Central memory CD8-positive, alpha-beta T cell (primary cell): ENCODE measurements at regions not wholly inside any gene's neighbourhood (a gene's known extent, or its start where the extent isn't known, plus 50 kb on each side); places are given as distances from the start of the nearest gene placed in this dataset.
A peak's percentile ranks its signal among the peaks of the same experiment; 100 is the strongest.

Source experiments
- ATAC-seq: fragments of 150-1000 bp; cut with Tn5 transposase; replicated peaks from 2 replicates; pipeline ENCODE4 v1.10.0; 2022; ENCODE audit warnings: mild to moderate bottlenecking, moderate FRiP score, moderate number of reproducible peaks; ENCODE audit not compliant: poor library complexity, severe bottlenecking; ENCODE audit errors: extremely low read depth
- DNase-seq, 2 donors: peaks; one replicate each; pipeline ENCODE4 v3.0.0; 2021; ENCODE audit warnings: low spot score in 2 of 2
- H3K27ac Mint-ChIP-seq: one replicate; pipeline ENCODE4 v1.8.0; 2022; ENCODE audit warnings: low read depth, mild to moderate bottlenecking, moderate library complexity, mixed read lengths
- H3K27me3 Mint-ChIP-seq: one replicate; pipeline ENCODE4 v1.8.0; 2022; ENCODE audit warnings: mixed read lengths
- H3K36me3 Mint-ChIP-seq: one replicate; pipeline ENCODE4 v1.8.0; 2022; ENCODE audit warnings: mild to moderate bottlenecking, moderate library complexity, mixed read lengths; ENCODE audit not compliant: insufficient read depth
- H3K4me1 Mint-ChIP-seq: one replicate; pipeline ENCODE4 v1.8.0; 2022; ENCODE audit warnings: mixed read lengths
- H3K4me3 Mint-ChIP-seq: one replicate; pipeline ENCODE4 v1.8.0; 2022; ENCODE audit warnings: mild to moderate bottlenecking, moderate library complexity, mixed read lengths
- H3K9me3 Mint-ChIP-seq: one replicate; pipeline ENCODE4 v1.8.0; 2022; ENCODE audit warnings: mixed read lengths

GRCh38 chrX:39398215-39398962 lies 597.1 kb downstream of the MID1IP1 start:
- Mint-ChIP-seq H3K4me1 (no peaks in the 10 kb centered on the region), H3K36me3 (no peaks in the 10 kb centered on the region), H3K4me3 (no peak overlapping the region), H3K27me3 (peaks cover 11% of the 10 kb centered on the region), H3K9me3 (no peaks in the 10 kb centered on the region), H3K27ac (peak overlapping the region; percentile 46)
- ATAC-seq, result no peak
- no peak for DNase-seq

GRCh38 chrX:39398963-39399261 lies 597.7 kb downstream of the MID1IP1 start:
- DNase-seq, result no peak
- ATAC-seq, result no peak
- H3K27me3 Mint-ChIP-seq, result peaks cover 9% of the 10 kb centered on the region

GRCh38 chrX:39399387-39399786 lies 598.1 kb downstream of the MID1IP1 start:
- H3K27me3 Mint-ChIP-seq, result peaks cover 11% of the 10 kb centered on the region
- no peaks in the 10 kb centered on the region for H3K36me3 Mint-ChIP-seq
- ATAC-seq (no peak), DNase-seq (no peak)
- no peak overlapping the region for H3K27ac Mint-ChIP-seq
- no peaks in the 10 kb centered on the region for H3K4me1 Mint-ChIP-seq
- no peak overlapping the region for H3K4me3 Mint-ChIP-seq
- H3K9me3 Mint-ChIP-seq, result no peaks in the 10 kb centered on the region

More at GRCh38 chrX:39398963-39399261, 597.7 kb downstream of the MID1IP1 start:
- Mint-ChIP-seq H3K36me3 (no peaks in the 10 kb centered on the region), H3K4me1 (no peaks in the 10 kb centered on the region), H3K27ac (no peak overlapping the region), H3K4me3 (no peak overlapping the region), H3K9me3 (no peaks in the 10 kb centered on the region)

GRCh38 chrX:39401483-39402110 lies 600.3 kb downstream of the MID1IP1 start:
- no peaks in the 10 kb centered on the region for H3K36me3 Mint-ChIP-seq
- no peak overlapping the region for H3K4me3 Mint-ChIP-seq
- H3K27me3 Mint-ChIP-seq, result peaks cover 31% of the 10 kb centered on the region
- H3K27ac Mint-ChIP-seq, result no peak overlapping the region
- ATAC-seq (no peak), DNase-seq (no peak)
- H3K9me3 Mint-ChIP-seq, result no peaks in the 10 kb centered on the region
- H3K4me1 Mint-ChIP-seq, result no peaks in the 10 kb centered on the region

GRCh38 chrX:39402158-39402557 lies 600.9 kb downstream of the MID1IP1 start:
- Mint-ChIP-seq H3K4me3 (no peak overlapping the region), H3K36me3 (no peaks in the 10 kb centered on the region), H3K9me3 (no peaks in the 10 kb centered on the region), H3K4me1 (no peaks in the 10 kb centered on the region), H3K27me3 (peaks cover 37% of the 10 kb centered on the region), H3K27ac (no peak overlapping the region)
- DNase-seq, result no peak
- ATAC-seq, result no peak

GRCh38 chrX:39406799-39407198 lies 605.5 kb downstream of the MID1IP1 start:
- Mint-ChIP-seq H3K9me3 (no peaks in the 10 kb centered on the region), H3K27ac (no peak overlapping the region), H3K4me3 (no peak overlapping the region), H3K27me3 (peaks cover 38% of the 10 kb centered on the region), H3K4me1 (no peaks in the 10 kb centered on the region), H3K36me3 (no peaks in the 10 kb centered on the region)
- ATAC-seq (no peak), DNase-seq (no peak)

GRCh38 chrX:39409246-39409917 lies 608.1 kb downstream of the MID1IP1 start:
- Mint-ChIP-seq H3K36me3 (no peaks in the 10 kb centered on the region), H3K9me3 (no peaks in the 10 kb centered on the region), H3K27ac (no peak overlapping the region), H3K27me3 (peaks cover 27% of the 10 kb centered on the region), H3K4me3 (no peak overlapping the region), H3K4me1 (no peaks in the 10 kb centered on the region)
- ATAC-seq (no peak), DNase-seq (no peak)

GRCh38 chrX:39414290-39414854 lies 613.1 kb downstream of the MID1IP1 start:
- Mint-ChIP-seq H3K27ac (no peak overlapping the region), H3K4me3 (no peak overlapping the region), H3K27me3 (no peaks in the 10 kb centered on the region), H3K4me1 (no peaks in the 10 kb centered on the region), H3K36me3 (no peaks in the 10 kb centered on the region), H3K9me3 (no peaks in the 10 kb centered on the region)
- ATAC-seq (no peak), DNase-seq (no peak)

GRCh38 chrX:39416547-39417260 lies 615.4 kb downstream of the MID1IP1 start:
- Mint-ChIP-seq H3K4me3 (no peak overlapping the region), H3K4me1 (no peaks in the 10 kb centered on the region), H3K36me3 (no peaks in the 10 kb centered on the region), H3K27ac (no peak overlapping the region), H3K9me3 (no peaks in the 10 kb centered on the region), H3K27me3 (no peaks in the 10 kb centered on the region)
- no peak for DNase-seq
- no peak for ATAC-seq

GRCh38 chrX:39418254-39418704 lies 617.0 kb downstream of the MID1IP1 start:
- no peaks in the 10 kb centered on the region for H3K4me1 Mint-ChIP-seq
- H3K9me3 Mint-ChIP-seq, result no peaks in the 10 kb centered on the region
- ATAC-seq, result no peak
- DNase-seq, result no peak
- H3K27me3 Mint-ChIP-seq, result no peaks in the 10 kb centered on the region
- H3K27ac Mint-ChIP-seq, result no peak overlapping the region
- H3K4me3 Mint-ChIP-seq, result no peak overlapping the region
- no peaks in the 10 kb centered on the region for H3K36me3 Mint-ChIP-seq

GRCh38 chrX:39418731-39419638 lies 617.7 kb downstream of the MID1IP1 start:
- Mint-ChIP-seq H3K27ac (no peak overlapping the region), H3K27me3 (no peaks in the 10 kb centered on the region), H3K4me3 (no peak overlapping the region), H3K9me3 (no peaks in the 10 kb centered on the region), H3K36me3 (no peaks in the 10 kb centered on the region), H3K4me1 (no peaks in the 10 kb centered on the region)
- DNase-seq (no peak), ATAC-seq (no peak)

- Mint-ChIP-seq H3K36me3 (no peaks in the 10 kb centered on the region), H3K4me1 (no peaks in the 10 kb centered on the region)
- ATAC-seq, result no peak
Measured at GRCh38 chrX:39421006-39421405, 619.7 kb downstream of the MID1IP1 start.

More at GRCh38 chrX:39421006-39421405, 619.7 kb downstream of the MID1IP1 start:
- no peak overlapping the region for H3K4me3 Mint-ChIP-seq
- H3K27ac Mint-ChIP-seq, result no peak overlapping the region
- no peaks in the 10 kb centered on the region for H3K27me3 Mint-ChIP-seq
- no peaks in the 10 kb centered on the region for H3K9me3 Mint-ChIP-seq
- no peak for DNase-seq
